ENCODE measurements at regions not wholly inside any gene's neighbourhood (a gene's known extent, or its start where the extent isn't known, plus 50 kb on each side); places are given as distances from the start of the nearest gene placed in this dataset.

DNA sequence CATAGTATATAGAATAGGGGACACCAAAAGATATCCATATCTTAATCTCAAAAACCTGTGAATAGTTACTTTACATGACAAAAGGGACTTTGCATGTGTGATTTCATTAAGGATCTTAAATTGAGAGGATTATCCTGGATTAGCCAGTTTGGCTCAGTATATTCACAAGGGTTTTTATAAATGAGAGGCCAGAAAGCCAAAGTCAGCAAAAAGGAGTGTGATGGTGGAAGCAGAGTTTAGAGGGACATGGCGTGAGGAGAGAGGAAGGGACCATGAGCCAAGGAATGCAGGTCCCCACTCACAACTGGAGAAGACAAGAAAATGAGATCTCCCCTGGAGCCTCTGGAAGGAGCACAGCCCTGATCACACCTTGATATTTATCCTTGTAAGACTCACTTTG is 648.5 kb upstream of the LCORL start:
- no peak overlapping the region for H3K4me3 ChIP-seq
- TF ChIP-seq EP300 (IDR thresholded peaks at IDR 0.05) = no peak
- TF ChIP-seq, protein P1, sequence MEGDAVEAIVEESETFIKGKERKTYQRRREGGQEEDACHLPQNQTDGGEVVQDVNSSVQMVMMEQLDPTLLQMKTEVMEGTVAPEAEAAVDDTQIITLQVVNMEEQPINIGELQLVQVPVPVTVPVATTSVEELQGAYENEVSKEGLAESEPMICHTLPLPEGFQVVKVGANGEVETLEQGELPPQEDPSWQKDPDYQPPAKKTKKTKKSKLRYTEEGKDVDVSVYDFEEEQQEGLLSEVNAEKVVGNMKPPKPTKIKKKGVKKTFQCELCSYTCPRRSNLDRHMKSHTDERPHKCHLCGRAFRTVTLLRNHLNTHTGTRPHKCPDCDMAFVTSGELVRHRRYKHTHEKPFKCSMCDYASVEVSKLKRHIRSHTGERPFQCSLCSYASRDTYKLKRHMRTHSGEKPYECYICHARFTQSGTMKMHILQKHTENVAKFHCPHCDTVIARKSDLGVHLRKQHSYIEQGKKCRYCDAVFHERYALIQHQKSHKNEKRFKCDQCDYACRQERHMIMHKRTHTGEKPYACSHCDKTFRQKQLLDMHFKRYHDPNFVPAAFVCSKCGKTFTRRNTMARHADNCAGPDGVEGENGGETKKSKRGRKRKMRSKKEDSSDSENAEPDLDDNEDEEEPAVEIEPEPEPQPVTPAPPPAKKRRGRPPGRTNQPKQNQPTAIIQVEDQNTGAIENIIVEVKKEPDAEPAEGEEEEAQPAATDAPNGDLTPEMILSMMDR (IDR thresholded peaks at IDR 0.05) = no peak
- TF ChIP-seq POLR2AphosphoS5 (IDR thresholded peaks at IDR 0.05) = no peak
- no peak for TF ChIP-seq POLR2A (IDR thresholded peaks at IDR 0.05)
- no peaks in the 10 kb centered on the region for H3K27me3 ChIP-seq
- WGBS, 2 donors (ENCODE audit: low coverage in 1 of 2) = 100% methylated on average over 1 of the region's 1 CpG
- no peaks in the 10 kb centered on the region for H3K36me3 ChIP-seq
- H3K4me1 ChIP-seq = no peaks in the 10 kb centered on the region
- no peak overlapping the region for H3K27ac ChIP-seq
- no peak for ATAC-seq
- H3K9me3 ChIP-seq = no peaks in the 10 kb centered on the region

DNA sequence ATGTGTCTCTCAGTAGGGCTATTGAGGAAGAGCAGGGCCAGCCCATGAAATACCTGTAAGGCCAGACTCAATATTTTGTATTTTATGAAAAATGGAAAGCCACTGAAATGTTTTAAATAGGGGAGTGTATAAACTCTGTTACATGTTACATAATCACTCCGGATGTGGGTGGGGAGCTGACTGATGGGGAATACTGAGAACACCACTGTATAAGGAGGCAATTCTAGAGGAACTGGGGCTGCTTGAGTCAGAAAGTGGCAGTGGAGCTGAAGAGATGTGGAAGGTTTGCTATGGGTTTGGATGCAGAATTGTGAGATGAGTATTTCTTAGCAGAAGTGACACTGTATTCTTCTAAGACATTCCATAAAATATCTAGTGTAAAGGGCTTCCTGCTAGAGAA is 647.8 kb upstream of the LCORL start:
- H3K4me1 ChIP-seq = no peaks in the 10 kb centered on the region
- no peaks in the 10 kb centered on the region for H3K27me3 ChIP-seq
- TF ChIP-seq POLR2AphosphoS5 (IDR thresholded peaks at IDR 0.05) = no peak
- TF ChIP-seq, protein P1 (IDR thresholded peaks at IDR 0.05) = no peak
- 69 to 78% methylated on average over 1 of the region's 1 CpG for WGBS, 2 donors (ENCODE audit: low coverage in 1 of 2)
- no peak overlapping the region for H3K27ac ChIP-seq
- ATAC-seq = no peak
- H3K36me3 ChIP-seq = no peaks in the 10 kb centered on the region
- H3K9me3 ChIP-seq = no peaks in the 10 kb centered on the region
- H3K4me3 ChIP-seq = no peak overlapping the region

DNA sequence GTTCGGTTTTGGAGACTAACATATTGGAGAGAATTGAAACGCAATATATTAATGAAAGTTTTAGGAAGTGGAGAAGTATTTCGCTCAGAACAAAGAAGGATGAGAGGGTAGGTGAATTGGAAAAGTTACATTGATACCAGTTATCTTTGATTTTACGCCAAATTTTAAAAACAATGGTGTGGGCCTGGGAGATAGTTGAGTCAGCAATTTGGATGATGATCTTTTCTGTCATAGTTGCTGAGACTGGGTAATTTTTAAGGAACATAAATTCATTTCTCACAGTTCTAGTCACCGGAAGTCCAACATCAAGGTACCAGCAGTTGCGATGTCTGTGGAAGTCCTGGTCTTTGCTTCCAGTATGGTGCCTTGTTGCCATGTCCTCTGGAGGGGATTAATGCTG is 644.8 kb upstream of the LCORL start:
- no peak for TF ChIP-seq EP300 (IDR thresholded peaks at IDR 0.05)
- no peak for TF ChIP-seq POLR2AphosphoS5 (IDR thresholded peaks at IDR 0.05)
- TF ChIP-seq, protein P1 (IDR thresholded peaks at IDR 0.05) = no peak
- TF ChIP-seq POLR2A (IDR thresholded peaks at IDR 0.05) = no peak
- ATAC-seq = no peak
- Histone ChIP-seq H3K9me3 (no peaks in the 10 kb centered on the region), H3K27ac (no peak overlapping the region), H3K36me3 (no peaks in the 10 kb centered on the region), H3K27me3 (no peaks in the 10 kb centered on the region), H3K4me1 (no peaks in the 10 kb centered on the region), H3K4me3 (no peak overlapping the region)
- 93 to 100% methylated on average over 4 to 6 of the region's 6 CpGs for WGBS, 2 donors (ENCODE audit: low coverage in 1 of 2)

DNA sequence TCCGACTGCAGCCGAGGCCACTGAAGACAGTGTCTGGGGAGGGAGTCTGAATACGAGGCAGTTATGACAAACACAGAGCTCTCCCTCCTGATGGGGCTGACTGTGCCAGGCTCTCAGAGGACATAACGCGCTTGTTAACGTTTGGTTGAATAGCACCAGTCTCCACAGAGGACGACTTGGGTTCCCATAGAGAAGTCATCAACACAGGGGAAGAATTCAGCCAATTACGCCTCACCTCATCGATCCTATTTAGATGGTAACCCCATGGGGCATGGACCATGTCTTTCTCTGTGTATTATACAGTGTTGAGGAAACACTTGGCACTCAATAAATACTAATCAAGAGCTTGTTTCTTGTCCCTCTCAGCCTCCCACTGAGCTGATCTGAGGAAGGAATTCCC is 642.6 kb upstream of the LCORL start:
- Histone ChIP-seq H3K4me3 (no peak overlapping the region), H3K36me3 (no peaks in the 10 kb centered on the region), H3K27ac (no peak overlapping the region), H3K4me1 (no peaks in the 10 kb centered on the region), H3K9me3 (no peaks in the 10 kb centered on the region), H3K27me3 (no peaks in the 10 kb centered on the region)
- ATAC-seq = no peak
- TF ChIP-seq, protein P1 (IDR thresholded peaks at IDR 0.05) = no peak
- TF ChIP-seq EP300 (IDR thresholded peaks at IDR 0.05) = no peak
- 80 to 96% methylated on average over 4 to 9 of the region's 9 CpGs for WGBS, 2 donors (ENCODE audit: low coverage in 1 of 2)

DNA sequence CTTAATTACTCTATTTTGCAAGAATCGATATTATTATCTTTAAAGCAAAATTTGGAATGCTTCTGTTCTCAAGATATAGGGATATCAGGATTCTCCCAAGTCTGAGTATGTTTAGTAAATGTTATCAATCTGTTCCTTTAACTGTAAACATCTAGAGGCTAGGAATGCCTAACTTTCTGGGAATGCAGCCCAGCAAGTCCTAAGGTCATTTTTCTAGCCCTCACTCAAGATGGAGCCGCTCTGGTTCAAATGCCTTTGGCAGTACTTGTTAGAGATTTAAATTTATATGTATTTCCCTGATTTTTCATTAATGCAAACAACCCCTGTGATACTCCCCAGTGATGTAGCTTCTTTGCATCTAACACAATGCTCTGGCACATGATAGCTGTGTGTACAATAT is 623.8 kb upstream of the LCORL start:
- 13 to 17% methylated on average over 2 of the region's 2 CpGs for WGBS, 2 donors (ENCODE audit: low coverage in 1 of 2)
- ATAC-seq = no peak
- no peaks in the 10 kb centered on the region for H3K36me3 ChIP-seq
- no peaks in the 10 kb centered on the region for H3K4me1 ChIP-seq
- H3K27me3 ChIP-seq = no peaks in the 10 kb centered on the region
- H3K9me3 ChIP-seq = peaks cover 0 to 1% (median 0%) of the 10 kb centered on the region in 3 donors
- no peak overlapping the region for H3K4me3 ChIP-seq
- no peak overlapping the region for H3K27ac ChIP-seq
- TF ChIP-seq POLR2AphosphoS5 (IDR thresholded peaks at IDR 0.05) = no peak

DNA sequence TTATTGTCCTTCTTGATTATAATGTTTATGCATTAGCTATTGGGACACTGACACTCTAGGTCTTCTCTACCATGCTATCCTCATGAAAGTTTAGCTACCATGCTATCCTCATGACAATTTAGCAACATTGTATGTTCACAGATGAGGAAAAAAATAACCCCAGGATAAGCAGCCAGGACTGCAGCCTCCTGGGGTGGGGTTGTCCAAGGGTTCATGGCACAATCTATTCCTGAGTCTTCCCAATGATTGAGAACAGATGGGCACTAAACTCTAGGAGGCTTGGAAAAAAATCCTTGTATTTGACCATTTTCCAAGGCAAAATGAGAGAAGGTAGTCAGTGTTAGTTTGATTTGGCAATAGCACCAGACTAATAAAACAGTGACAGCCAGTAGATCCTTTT is 619.8 kb upstream of the LCORL start:
- no peaks in the 10 kb centered on the region for H3K9me3 ChIP-seq
- TF ChIP-seq EP300 (IDR thresholded peaks at IDR 0.05) = no peak
- no peak for TF ChIP-seq POLR2AphosphoS5 (IDR thresholded peaks at IDR 0.05)
- TF ChIP-seq POLR2A (IDR thresholded peaks at IDR 0.05) = no peak
- TF ChIP-seq, protein P1 (IDR thresholded peaks at IDR 0.05) = no peak
- no peaks in the 10 kb centered on the region for H3K4me1 ChIP-seq
- no peak overlapping the region for H3K4me3 ChIP-seq
- H3K27ac ChIP-seq = no peak overlapping the region
- no peak for ATAC-seq
- H3K27me3 ChIP-seq = no peaks in the 10 kb centered on the region
- H3K36me3 ChIP-seq = no peaks in the 10 kb centered on the region
